G401.6 (cell line): ENCODE measurements at regions not wholly inside any gene's neighbourhood (a gene's known extent, or its start where the extent isn't known, plus 50 kb on each side); places are given as distances from the start of the nearest gene placed in this dataset.

Experiments used
- FAIRE-seq: peaks from 2 replicates; lab custom pipeline; 2012; peaks lifted over from hg19 to GRCh38; lab: Jason Lieb, UNC

DNA sequence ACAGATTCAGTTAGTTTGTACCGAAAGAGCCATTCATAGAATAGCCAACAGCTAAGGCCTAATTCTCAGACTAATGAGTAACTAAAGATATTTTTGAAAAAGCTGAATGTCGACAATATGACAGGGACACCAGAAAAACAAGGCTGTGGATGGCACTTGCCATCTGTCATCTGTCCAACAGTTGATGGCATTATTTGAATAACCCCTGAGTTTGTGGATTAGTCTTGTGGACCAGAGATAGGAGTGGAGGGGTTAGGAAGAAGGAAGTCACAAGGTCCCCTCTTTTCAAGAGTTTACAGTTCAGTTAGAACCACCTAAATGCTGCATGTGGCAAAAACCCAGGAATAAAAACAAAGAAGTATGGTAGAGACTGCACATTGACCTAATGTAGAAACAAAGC is 356.5 kb upstream of the DUSP10 start:
- FAIRE-seq: no peak

DNA sequence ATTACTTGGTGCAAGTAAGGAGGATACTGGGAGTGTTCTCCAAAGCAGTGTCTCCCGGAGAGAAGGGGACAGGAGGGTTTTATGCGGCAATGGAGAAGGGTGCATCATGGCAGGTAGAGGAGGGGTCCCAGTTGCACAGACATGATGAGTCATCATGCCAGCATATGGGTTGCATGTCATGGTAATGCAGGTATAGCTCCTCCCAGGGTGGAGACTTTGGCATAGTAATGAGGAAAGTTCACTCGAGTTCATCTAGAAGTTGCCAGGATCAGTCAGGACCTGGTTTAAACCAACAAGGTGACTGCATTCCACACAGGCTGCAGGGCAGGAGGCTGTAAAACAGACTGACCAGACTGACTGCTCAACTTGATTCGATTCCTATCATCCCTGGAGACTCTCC is 355.7 kb upstream of the DUSP10 start:
- FAIRE-seq: no peak

DNA sequence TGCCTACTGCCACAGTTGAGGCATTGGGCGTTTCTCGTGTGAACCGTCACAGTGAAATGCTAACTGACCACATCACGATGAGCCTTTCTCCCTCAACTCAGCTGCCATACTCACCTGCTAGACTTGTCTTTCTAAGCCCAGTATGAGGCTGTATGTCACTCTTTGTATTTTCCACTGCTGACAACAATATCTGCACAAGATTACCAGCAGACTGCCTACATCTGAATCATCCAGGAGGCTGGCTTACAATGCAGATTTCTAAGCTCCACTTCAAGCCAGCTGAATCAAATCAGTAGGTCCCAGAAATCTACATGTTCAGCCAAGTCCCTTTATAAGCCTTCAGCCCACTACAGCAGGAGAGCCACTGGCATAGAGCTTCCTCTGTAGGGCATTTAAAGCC is 355.0 kb upstream of the DUSP10 start:
- FAIRE-seq: no peak

DNA sequence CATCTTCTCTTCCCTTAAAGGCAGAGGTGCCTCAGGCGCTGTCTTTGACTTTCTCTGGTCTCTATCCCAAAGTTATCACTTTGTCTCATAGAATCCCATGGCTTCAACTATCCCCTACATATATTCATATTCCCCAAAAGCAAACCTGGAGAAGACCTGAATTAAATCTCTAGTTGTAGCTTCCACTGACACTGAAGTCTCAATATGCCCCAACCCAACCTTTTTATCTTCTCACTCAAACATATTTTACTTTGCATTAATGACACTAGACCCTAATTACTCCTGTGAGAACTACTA is 354.5 kb upstream of the DUSP10 start:
- no peak for FAIRE-seq

DNA sequence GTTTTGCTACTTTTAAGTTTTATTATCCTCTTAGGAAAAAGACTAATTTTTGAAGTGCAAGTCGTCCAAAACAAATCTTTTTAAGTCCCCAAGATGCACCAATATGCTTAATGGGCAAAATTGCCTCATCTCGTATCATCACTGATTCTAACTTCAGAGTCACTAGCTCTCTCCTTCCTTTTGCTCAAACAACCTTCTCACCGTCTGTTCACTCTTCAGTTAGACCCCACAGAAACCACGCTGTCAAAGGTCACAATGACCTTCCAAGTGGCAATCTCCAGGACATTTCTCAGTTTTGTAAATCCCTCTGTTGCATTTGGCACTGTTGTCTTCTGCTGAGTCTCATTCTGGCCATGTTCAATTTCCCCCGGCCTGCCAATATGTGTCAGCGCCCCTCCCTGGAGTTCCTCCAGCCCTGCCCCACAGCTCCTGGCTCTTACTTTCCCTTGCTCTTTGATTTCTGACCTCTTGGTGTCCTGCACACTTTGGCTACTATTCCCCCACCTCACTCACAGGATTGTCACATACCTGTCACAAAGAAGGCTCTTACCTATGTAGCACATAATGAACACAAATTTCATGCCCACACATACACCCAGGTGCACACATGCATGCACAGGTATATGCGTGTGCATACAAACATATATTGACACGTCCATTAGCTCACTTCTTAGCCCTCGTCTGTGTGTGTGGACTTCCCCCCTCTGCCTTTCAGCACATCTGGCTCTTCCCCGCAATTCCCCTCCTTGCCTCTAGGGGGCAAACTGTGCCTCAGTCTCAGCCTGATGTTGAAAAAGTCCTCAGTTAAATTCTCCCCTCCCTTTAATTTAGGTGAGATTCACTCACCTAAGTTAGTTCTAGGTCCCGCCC is 354.0 kb upstream of the DUSP10 start:
- FAIRE-seq: no peak

DNA sequence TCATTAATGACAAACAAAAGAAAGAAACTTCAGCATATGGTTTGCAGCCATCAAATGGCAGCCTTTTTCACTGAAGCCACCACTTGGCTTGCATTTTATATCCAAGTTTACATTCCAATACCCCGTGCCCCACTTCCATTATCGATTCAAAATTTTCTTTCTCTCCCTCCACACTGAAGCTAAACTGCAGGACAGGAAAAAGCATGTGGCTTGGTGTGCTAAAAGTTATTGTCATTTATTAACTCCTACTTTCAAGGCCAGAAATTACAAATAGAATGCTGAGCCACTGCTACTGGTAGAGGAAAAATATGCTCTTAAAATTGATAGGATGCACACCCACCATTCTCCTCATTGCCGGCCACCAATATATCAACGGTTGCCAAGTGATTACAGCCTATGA is 351.6 kb upstream of the DUSP10 start:
- no peak for FAIRE-seq

DNA sequence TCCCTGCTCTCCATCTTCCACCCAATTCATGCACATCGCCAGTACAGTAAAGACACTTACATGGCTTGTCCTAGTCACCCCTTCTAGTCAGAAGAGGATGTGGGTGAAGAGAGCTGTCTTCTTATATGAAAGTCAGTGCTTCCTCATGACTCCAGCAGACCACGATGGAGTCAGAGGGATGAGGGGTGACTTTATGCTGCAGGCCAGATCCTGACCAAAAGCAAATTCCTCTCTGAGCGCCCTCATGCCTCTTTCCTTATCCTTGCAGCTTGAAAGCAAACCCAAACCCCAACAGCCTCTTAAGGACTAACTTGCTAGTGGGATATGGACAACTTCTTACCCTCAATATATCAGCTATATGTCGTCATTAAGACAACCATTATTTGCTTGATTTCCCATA is 348.2 kb upstream of the DUSP10 start:
- no peak for FAIRE-seq

DNA sequence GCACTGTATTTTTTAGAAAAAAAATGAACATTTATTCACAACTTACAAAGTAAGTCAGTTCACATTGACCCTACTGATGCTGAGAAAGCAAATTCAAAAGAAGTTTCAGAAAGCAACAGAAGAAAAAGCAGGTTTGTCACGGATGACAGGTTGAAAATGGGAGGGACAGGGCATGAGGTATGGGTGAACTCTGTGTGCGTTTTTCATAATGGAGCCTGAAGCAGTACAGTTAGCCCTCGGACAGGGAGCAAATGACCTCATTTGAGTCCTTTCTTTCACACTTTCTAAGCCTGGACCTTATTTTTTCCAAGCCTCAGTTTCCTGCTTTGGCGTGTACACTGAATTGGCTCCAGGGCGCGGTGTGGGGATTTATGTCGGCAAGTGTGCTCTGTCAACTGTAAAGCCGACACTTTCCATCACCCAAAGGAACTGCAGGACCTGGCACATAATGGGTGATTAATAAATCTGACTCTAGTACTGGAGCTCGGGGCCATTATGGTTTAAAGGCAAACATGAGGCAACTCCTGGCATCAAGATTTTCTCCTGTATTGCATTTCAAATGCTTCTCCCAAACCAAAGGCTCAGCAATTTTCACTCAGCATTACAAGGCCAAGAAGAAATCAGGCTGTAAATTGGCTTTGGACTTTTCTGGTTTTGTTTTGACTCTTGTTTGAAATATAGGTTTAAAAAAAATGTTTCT is 345.5 kb upstream of the DUSP10 start:
- no peak for FAIRE-seq

DNA sequence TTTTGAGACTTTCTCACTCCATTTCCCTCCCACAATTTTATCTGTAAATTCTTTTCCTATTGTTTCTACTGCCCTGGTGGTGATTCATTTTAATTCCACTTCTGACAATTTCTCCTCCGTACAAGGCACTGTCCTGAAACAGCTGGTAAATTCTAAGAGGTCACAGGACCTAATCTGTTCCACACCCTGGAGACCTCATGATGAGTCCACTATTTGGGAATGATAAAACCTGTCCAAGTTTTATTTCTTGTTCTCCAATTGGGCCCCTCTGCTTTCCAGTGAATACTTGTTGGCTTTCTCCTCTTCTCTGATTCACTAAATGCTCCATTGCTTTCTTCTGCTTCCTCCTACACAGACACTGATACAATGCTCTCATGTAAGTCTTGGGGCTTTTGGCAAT is 343.1 kb upstream of the DUSP10 start:
- no peak for FAIRE-seq

DNA sequence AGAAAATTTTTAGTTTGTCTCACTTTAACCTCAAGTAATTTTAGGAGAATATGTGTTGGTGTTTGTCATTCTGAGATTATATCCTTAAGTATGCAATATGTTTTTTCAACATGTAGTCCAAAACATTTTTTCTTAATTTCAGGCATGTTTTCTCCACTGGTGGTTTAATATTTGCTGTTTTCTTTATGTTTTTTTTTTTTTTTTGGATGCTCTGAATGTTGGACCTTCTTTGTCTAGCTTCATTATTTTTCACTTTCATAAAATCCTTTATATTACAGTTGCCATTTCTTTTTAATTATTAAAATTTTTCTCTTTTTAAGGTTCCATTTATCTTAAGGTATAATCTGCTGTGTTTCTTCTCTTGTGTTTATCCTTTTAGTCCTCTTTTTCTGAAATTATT is 342.2 kb upstream of the DUSP10 start:
- no peak for FAIRE-seq

DNA sequence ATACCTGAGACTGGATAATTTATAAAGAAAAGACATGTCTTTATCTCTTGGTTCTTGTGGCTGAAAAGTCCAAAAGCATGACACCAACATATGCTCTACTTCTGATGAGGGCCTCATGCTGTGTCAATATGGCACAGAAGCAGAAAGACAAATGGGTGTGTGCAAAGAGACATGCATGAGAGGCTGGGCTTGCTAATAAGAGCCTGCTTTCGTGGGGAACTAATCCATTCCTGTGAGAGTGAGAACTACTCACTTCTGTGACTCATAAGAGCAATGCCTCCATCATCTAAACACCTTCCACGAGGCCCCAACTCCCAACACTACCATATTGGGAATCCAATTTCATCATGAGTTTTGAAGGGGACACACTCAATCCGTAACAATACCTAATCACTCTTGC is 340.0 kb upstream of the DUSP10 start:
- FAIRE-seq: no peak

DNA sequence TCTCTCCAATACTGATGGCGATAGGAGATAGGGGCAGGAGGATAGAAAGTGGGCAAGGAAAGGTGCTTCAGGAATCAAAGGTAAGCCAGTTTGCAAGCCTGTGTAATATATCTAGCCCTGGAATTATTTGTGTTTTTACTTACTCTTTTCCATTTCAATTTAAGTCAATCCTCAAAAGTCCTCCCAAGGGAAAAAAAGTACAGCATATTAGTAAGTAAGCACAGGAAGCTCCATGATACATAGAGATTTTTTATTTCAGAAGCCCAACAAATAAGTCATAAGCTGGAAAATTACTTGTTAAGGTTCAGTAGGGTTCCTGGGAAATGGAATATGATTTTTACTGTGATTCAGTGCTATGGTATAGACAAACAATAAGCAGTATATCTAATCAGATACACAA is 337.7 kb upstream of the DUSP10 start:
- no peak for FAIRE-seq

DNA sequence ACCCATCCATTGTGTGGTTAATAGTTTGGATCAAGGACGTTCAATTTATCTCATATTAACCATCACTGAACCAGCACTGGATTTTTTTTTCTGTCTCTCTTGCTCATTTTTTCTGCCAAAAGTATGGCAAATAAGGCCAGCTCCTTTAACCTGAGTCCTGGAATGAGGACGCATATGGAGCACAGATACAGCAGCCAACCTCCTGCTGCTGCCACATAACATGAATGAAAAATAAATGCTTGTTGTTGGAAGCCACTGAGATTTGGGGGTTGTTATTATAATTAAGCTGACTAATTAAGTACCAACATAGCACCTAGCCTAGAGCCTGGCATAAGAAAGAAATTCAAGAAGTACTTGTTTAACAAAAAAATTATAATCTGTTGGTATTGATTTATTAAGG is 335.3 kb upstream of the DUSP10 start:
- no peak for FAIRE-seq

DNA sequence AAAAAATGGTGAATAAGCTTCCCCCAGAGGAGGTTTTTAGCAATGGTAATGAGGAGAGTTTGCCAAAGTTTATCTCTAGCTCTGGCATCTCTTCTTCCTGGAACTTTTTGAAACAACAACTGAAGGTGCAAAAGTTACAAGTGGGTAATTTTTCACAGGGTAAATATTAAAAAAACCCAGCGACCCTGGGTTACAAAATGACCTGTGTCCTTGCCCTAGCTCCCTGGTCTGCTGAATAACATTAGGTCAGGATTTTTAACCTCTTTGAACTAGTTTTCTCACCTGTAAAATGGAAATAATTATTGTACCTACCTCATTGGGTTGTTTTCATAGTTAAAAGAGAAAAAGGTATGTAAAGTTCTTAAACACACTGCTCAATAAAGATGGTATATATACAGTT is 332.4 kb upstream of the DUSP10 start:
- no peak for FAIRE-seq

DNA sequence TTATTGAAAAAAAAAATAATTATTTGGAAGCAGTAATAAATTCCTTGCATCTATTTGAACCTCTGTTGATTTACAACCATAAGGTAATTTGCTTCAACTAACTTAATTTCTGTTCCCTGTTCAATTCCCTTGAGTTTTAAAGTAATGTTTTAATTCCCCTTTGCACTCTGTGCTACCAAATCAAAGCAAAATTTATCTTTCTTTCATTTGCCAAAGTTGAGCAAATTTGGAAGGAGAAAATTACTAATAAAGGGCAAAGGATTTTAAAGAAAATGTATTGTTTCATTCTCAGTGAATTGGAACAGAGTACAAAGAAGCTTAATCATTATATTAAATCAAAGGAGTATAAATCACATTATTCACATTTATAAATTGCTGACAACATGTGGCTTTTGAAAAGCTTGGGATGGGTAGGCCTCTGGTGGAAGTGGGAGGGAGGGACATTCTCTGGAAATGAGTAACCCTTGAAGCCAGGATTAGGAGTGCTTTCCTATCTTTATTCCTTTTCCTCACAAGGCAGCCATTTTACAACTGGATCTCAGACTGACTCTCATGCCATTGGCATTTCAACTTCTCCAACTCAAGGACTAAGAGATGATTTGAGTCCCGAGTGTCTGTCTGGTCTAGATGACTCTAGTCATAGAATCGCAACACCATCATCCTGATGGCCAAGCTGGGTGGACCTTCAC is 331.6 kb upstream of the DUSP10 start:
- FAIRE-seq: no peak

DNA sequence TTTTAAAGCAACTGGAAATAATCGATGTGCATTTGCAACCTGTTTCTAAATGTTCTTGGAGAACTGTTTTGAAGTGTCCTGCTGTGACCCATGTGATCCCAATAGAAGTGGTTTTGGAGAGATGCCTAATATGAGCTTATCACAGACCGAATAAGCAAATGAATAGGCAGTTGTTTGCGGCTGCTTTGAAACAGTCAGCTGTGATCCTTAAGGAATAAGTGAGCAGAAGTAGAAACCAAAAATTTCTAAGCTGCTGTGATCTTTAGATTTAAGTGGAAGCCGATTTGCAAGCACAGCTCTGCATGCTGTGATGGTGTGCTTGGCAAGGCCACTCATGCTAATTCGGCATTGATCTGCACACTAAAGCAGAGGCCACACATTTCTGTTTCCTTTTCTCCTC is 329.5 kb upstream of the DUSP10 start:
- FAIRE-seq: no peak

DNA sequence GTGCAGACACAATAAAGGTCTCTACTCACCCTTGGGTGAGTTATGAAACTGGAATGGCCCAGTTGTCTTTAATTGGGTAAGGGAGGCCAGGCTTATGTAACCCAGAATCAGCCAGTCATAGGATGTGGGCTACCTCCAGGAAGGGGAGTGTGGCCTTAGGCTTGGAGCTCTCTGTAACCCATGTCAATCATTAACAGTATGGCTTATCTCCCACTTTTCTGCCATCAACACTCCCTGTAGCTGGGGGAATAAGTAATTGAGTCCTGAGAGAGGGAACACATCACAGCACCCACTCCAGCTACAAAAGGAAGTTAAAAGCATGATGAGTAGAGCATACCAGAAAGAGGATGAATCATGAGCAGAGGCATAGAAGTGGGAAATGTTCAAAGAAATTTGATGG is 327.0 kb upstream of the DUSP10 start:
- FAIRE-seq: no peak

DNA sequence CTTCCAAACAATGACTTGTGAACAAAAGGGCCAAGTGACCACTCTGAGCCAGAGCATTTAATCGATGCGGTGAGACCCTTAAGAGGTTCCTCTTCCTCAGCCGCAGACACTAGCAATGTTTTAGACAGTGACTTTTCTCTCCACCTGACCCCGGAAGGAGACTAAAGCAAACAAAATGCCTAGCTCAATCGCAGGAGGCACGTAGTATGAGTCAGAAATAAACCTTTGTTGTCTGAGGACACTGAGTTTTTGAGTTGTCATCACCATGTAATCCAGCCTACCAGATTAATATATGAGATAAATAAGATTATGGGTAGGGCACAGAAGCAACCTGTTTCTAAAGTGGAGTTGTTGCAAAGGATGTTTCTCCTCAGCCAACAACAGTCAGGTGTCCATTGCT is 326.2 kb upstream of the DUSP10 start:
- no peak for FAIRE-seq

DNA sequence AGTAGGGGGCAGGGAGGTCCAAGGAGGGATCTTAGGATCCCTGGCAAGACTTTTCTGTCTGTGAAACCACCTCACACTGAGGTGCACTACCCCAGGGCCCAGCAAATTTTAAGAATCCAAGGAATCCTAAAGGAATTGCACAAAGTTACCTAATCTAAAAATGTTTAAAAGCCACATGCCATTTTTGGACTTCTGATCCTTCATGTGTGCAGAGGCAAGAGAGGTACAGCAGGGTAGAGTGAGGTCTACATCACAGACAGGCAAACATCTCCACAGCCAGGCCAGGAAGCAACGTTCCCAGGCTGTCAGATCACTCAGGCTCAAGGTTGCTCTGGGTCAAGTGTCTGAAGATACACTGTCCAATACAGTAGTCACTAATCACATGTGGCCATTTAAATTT is 324.6 kb upstream of the DUSP10 start:
- no peak for FAIRE-seq

DNA sequence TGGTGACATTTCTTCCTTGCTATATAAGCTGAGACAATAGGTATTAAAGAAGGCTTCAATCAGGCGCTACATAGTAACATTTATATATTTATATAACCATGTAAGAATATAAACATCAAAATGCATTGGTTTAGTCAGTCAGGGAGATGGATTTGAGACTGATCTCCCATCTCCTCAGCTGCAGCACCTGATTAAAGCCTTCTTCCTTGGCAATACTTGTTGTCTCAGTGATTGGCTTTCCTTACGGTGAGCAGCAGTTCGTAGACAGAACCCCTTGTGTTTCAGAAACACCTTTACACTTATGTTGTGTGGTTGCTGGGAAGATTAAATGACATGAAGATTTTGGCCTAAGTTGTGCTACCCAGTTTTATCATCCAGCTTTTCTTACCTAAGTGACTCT is 323.3 kb upstream of the DUSP10 start:
- FAIRE-seq: no peak

DNA sequence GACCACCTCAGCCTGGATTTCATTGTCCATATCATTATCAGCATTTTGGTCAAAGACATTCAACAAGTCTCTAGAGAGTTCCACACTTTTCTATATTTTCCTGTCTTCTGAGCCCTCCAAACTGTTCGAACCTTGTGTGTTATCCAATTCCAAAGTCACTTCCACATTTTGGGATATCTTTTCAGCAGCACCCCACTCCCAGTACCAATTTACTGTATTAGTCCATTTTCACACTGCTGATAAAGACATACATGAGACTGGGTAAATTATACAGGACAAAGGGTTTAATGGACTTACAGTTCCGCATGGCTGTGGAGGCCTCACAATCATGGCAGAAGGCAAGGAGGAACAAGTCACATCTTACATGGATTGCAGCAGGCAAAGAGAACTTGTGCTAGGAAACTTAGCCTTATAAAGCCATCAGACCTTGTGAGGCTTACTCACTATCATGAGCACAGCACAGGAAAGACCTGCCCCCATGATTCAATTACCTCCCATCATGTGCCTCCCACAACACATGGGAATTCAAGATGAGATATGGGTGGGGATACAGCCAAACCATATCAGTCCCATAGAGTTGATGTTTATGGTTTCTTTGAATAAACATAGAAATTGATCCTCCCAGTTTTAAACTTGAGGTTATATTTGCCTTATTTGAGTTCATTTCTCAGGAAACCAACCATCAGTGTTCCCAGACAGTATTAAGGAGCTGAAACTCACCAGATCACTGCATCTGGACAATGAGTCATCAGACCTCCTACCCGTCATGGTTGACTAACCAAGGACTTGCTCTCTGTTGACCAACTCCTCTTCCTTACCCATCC is 322.7 kb upstream of the DUSP10 start:
- no peak for FAIRE-seq

DNA sequence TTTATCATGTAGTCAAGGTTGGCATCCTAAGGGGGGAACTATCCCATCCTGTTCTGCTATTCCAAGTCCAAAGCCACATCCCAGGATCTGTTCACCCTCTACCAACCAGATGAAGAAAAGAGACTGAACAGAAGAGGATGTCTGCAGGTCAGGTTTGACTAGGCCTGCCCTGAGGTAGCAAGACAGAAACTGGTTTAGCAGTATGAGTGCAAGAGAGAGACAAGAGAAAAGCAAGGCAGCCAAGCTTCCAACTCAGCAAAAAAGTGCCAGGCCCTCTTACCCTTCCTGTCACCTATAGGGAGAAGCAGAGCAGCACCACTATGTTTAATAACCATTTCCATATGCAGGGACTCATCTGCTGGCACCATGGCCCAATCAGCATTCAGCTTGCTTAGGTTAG is 320.8 kb upstream of the DUSP10 start:
- FAIRE-seq: no peak
